ENCODE measurements at regions not wholly inside any gene's neighbourhood (a gene's known extent, or its start where the extent isn't known, plus 50 kb on each side); places are given as distances from the start of the nearest gene placed in this dataset.

DNA sequence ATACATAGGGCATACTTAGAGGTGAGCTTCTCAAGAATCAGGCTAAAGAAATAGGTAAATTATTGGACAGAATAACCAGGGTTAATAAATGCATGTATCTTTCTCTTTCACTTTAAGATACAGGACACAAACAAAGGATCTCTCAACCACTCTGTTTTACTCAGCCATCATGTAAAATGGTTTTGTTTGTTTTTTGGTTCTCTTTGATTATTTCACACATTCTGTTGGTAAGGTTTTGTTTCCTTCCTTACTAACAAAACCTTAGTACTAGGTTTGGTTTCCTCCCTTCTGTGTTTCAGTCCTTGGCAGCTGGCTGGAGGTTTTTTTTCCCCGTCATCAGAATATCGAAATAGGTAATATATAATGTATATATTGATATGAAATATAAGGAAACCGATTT lies 1506.8 kb upstream of the TMEFF2 start:
- TF ChIP-seq, protein P1, sequence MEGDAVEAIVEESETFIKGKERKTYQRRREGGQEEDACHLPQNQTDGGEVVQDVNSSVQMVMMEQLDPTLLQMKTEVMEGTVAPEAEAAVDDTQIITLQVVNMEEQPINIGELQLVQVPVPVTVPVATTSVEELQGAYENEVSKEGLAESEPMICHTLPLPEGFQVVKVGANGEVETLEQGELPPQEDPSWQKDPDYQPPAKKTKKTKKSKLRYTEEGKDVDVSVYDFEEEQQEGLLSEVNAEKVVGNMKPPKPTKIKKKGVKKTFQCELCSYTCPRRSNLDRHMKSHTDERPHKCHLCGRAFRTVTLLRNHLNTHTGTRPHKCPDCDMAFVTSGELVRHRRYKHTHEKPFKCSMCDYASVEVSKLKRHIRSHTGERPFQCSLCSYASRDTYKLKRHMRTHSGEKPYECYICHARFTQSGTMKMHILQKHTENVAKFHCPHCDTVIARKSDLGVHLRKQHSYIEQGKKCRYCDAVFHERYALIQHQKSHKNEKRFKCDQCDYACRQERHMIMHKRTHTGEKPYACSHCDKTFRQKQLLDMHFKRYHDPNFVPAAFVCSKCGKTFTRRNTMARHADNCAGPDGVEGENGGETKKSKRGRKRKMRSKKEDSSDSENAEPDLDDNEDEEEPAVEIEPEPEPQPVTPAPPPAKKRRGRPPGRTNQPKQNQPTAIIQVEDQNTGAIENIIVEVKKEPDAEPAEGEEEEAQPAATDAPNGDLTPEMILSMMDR (IDR thresholded peaks at IDR 0.05) = no peak
- TF ChIP-seq POLR2AphosphoS5 (IDR thresholded peaks at IDR 0.05) = no peak

Data from breast epithelium (tissue), 3 donors.